Stromal cell of bone marrow (primary cell): ENCODE measurements at regions not wholly inside any gene's neighbourhood (a gene's known extent, or its start where the extent isn't known, plus 50 kb on each side); places are given as distances from the start of the nearest gene placed in this dataset.
"Not testable (repeated sequence)": the region's sequence is repeated elsewhere in the genome, so short reads cannot be mapped to it uniquely, and the experiment has no call there.

Experiments used
- DNase-seq: peaks from one replicate; pipeline ENCODE4 v3.0.0-alpha.2; 2012; ENCODE audit warnings: low read depth

- DNase-seq, result no peak
These were observed 71.2 kb upstream of the COX7C start for GRCh38 chr5:86546582-86546981.

GRCh38 chr5:86554638-86555037 lies 63.1 kb upstream of the COX7C start:
- DNase-seq, result no peak

- DNase-seq, result no peak
These were observed 59.8 kb upstream of the COX7C start for GRCh38 chr5:86557920-86558319.

GRCh38 chr5:86565197-86565789 lies 52.4 kb upstream of the COX7C start:
- no peak for DNase-seq

GRCh38 chr5:86566030-86566429 lies 51.7 kb upstream of the COX7C start:
- DNase-seq, result not testable (repeated sequence)
